Esophagus muscularis mucosa (tissue), 4 donors: ENCODE measurements at regions not wholly inside any gene's neighbourhood (a gene's known extent, or its start where the extent isn't known, plus 50 kb on each side); places are given as distances from the start of the nearest gene placed in this dataset.

Source experiments
- DNase-seq: peaks from one replicate; pipeline ENCODE4 v3.0.0-alpha.2; 2017; ENCODE audit errors: extremely low spot score
- H3K27ac ChIP-seq, 4 donors: fragments of 200-600 bp; sonication (generic); replicated peaks in 1 of 4; 1 replicate in 3 of 4; 2 replicates in 1 of 4; pipeline ENCODE4 v1.5.1; 2016 to 2019; ENCODE audit warnings: mild to moderate bottlenecking in 1 of 4
- H3K27me3 ChIP-seq, 4 donors: fragments of 200-600 bp; sonication (generic); one replicate each; pipeline versions ENCODE4 v1.5.1 to v1.6.0; 2016 to 2019
- H3K36me3 ChIP-seq, 4 donors: fragments of 200-600 bp; sonication (generic); one replicate each; pipeline ENCODE4 v1.5.1; 2016 to 2019
- H3K4me1 ChIP-seq, 4 donors: fragments of 200-600 bp; sonication (generic); one replicate each; pipeline ENCODE4 v1.5.1; 2016 to 2019
- H3K4me3 ChIP-seq, 4 donors: fragments of 200-600 bp; sonication (generic); 1 replicate in 2 of 4; 2 replicates in 2 of 4; pipeline ENCODE4 v1.5.1; 2016 to 2019; ENCODE audit warnings: mild to moderate bottlenecking in 4 of 4, moderate library complexity in 1 of 4
- H3K9me3 ChIP-seq, 4 donors: fragments of 200-600 bp; sonication (generic); 1 replicate in 3 of 4; 2 replicates in 1 of 4; pipeline ENCODE4 v1.5.1; 2016 to 2019
- CTCF ChIP-seq, 3 experiments: fragments of 200-600 bp in 2 of 3; fragments of 450-650 bp in 1 of 3; sonication (generic) in 2 of 3; IDR thresholded peaks; one replicate each; pipeline ENCODE4 v1.5.1; 2017 to 2019; ENCODE audit warnings: antibody characterized with exemption in 3 of 3, mild to moderate bottlenecking in 2 of 3, moderate library complexity in 1 of 3
- EP300 ChIP-seq: sonication (generic); formaldehyde crosslinking; IDR thresholded peaks from one replicate; pipeline ENCODE4 v1.6.1; 2017; ENCODE audit warnings: antibody characterized with exemption
- POLR2A ChIP-seq: fragments of 450-650 bp; IDR thresholded peaks from one replicate; pipeline ENCODE4 v1.6.1; 2017; ENCODE audit warnings: antibody characterized with exemption, moderate library complexity, mild to moderate bottlenecking, low read depth
- POLR2AphosphoS5 ChIP-seq, 2 donors: sonication (generic); formaldehyde crosslinking; IDR thresholded peaks; one replicate each; pipeline ENCODE4 v1.6.1; 2017; ENCODE audit warnings: antibody characterized with exemption in 2 of 2
- WGBS: methylation state at CpG from one replicate; pipeline ENCODE4 v1.1.5; 2018; 5-methylcytosine and 5-hydroxymethylcytosine counted together
- intact Hi-C: fragments of 100-400 bp; cut with DNase I; formaldehyde crosslinking; loops from one replicate; pipeline ENCODE4 v1.15.1; 2023

- H3K4me3 ChIP-seq = no peak overlapping the region
- H3K4me1 ChIP-seq = peaks cover 2 to 40% (median 31%) of the 10 kb centered on the region in 4 donors
- 86% methylated on average over 3 of the region's 3 CpGs for WGBS
- TF ChIP-seq EP300 = no peak
- TF ChIP-seq CTCF (IDR thresholded peaks at IDR 0.05) = no peak
- TF ChIP-seq POLR2A = no peak
- TF ChIP-seq POLR2AphosphoS5 (IDR thresholded peaks at IDR 0.05) = no peak
- no peak overlapping the region for H3K27ac ChIP-seq
- no peaks in the 10 kb centered on the region for H3K9me3 ChIP-seq
- H3K36me3 ChIP-seq = no peaks in the 10 kb centered on the region
- no peak for DNase-seq
- intact Hi-C loops = no loop called here
- H3K27me3 ChIP-seq = no peaks in the 10 kb centered on the region
These were observed 207.9 kb upstream of the NT5C1B start for GRCh38 chr2:18797133-18797845.

GRCh38 chr2:18795906-18796305 is 206.5 kb upstream of the NT5C1B start:
- no peak for DNase-seq
- no peak for TF ChIP-seq POLR2AphosphoS5 (IDR thresholded peaks at IDR 0.05)
- TF ChIP-seq CTCF (IDR thresholded peaks at IDR 0.05) = no peak
- no peak for TF ChIP-seq EP300
- TF ChIP-seq POLR2A = no peak

GRCh38 chr2:18792684-18793083 is 203.3 kb upstream of the NT5C1B start:
- peaks cover 11 to 72% (median 59%) of the 10 kb centered on the region in 4 donors for H3K4me1 ChIP-seq
- WGBS = 54% methylated on average over 6 of the region's 6 CpGs
- no peaks in the 10 kb centered on the region for H3K9me3 ChIP-seq
- H3K36me3 ChIP-seq = no peaks in the 10 kb centered on the region
- TF ChIP-seq POLR2A (no peak), CTCF (IDR thresholded peaks at IDR 0.05) (no peak), EP300 (no peak), POLR2AphosphoS5 (IDR thresholded peaks at IDR 0.05) (no peak)
- no peak for DNase-seq
- H3K4me3 ChIP-seq = no peak overlapping the region
- H3K27me3 ChIP-seq = no peaks in the 10 kb centered on the region
- H3K27ac ChIP-seq = peak overlapping the region; percentile 70 to 82 (median 75)
- intact Hi-C loops = no loop called here

More at GRCh38 chr2:18795906-18796305, 206.5 kb upstream of the NT5C1B start:
- no peaks in the 10 kb centered on the region for H3K9me3 ChIP-seq
- intact Hi-C loops = no loop called here
- H3K27me3 ChIP-seq = no peaks in the 10 kb centered on the region
- H3K4me1 ChIP-seq = peaks cover 7 to 54% (median 45%) of the 10 kb centered on the region in 4 donors
- H3K27ac ChIP-seq = peak overlapping the region in 3 of 4 donors; percentile 1 to 21 (median 14)
- 12% methylated on average over 1 of the region's 1 CpG for WGBS
- no peak overlapping the region for H3K4me3 ChIP-seq
- no peaks in the 10 kb centered on the region for H3K36me3 ChIP-seq

- intact Hi-C loops = no loop called here
- Histone ChIP-seq H3K27ac (peak overlapping the region; percentile 70 to 82 (median 75)), H3K4me1 (peaks cover 11 to 72% (median 59%) of the 10 kb centered on the region in 4 donors), H3K36me3 (no peaks in the 10 kb centered on the region), H3K4me3 (no peak overlapping the region), H3K9me3 (no peaks in the 10 kb centered on the region), H3K27me3 (no peaks in the 10 kb centered on the region)
- WGBS = 45% methylated on average over 3 of the region's 3 CpGs
- TF ChIP-seq EP300 = no peak
- no peak for TF ChIP-seq POLR2AphosphoS5 (IDR thresholded peaks at IDR 0.05)
- no peak for TF ChIP-seq CTCF (IDR thresholded peaks at IDR 0.05)
- TF ChIP-seq POLR2A = no peak
- no peak for DNase-seq
These were observed 202.9 kb upstream of the NT5C1B start for GRCh38 chr2:18792226-18792629.
